H1 (cell line): ENCODE measurements at regions not wholly inside any gene's neighbourhood (a gene's known extent, or its start where the extent isn't known, plus 50 kb on each side); places are given as distances from the start of the nearest gene placed in this dataset.

Experiments used
- CTCF ChIA-PET: fragments of 300-600 bp; sonication (Branson Sonifier 250); formaldehyde crosslinking; loops from one replicate; lab custom pipeline; 2021; ENCODE audit not compliant: partially characterized antibody; lab: Charles Lee
- POLR2A ChIA-PET: fragments of 300-600 bp; sonication (Branson Sonifier 250); formaldehyde crosslinking; loops from one replicate; lab custom pipeline; 2021; ENCODE audit warnings: inconsistent platforms; ENCODE audit not compliant: partially characterized antibody; lab: Charles Lee
- DNase-seq, 2 experiments: peaks; one replicate each; pipeline versions ENCODE4 v3.0.0 to v3.0.0-alpha.2; 2010 to 2022; ENCODE audit warnings: low spot score in 2 of 2, low read depth in 1 of 2, mixed read lengths in 1 of 2
- FAIRE-seq: peaks from 2 replicates; lab custom pipeline; 2011; peaks lifted over from hg19 to GRCh38; lab: Jason Lieb, UNC
- H2AFZ ChIP-seq: 2 replicates; pipeline ENCODE4 v1.8.1; 2012; ENCODE audit warnings: low read length, inconsistent platforms
- H2AK5ac ChIP-seq: 2 replicates; pipeline ENCODE4 v1.6.1; 2013; ENCODE audit warnings: low read depth, low read length
- H2BK120ac ChIP-seq: replicated peaks from 2 replicates; pipeline ENCODE3; 2013; ENCODE audit warnings: low read depth, low read length, inconsistent platforms
- H2BK12ac ChIP-seq: 2 replicates; pipeline ENCODE4 v1.6.1; 2013; ENCODE audit warnings: low read depth, low read length
- H2BK15ac ChIP-seq: 2 replicates; pipeline ENCODE4 v1.6.1; 2013; ENCODE audit warnings: low read length
- H2BK20ac ChIP-seq: 2 replicates; pipeline ENCODE4 v1.6.1; 2013; ENCODE audit warnings: low read length
- H2BK5ac ChIP-seq: 2 replicates; pipeline ENCODE4 v1.6.1; 2013; ENCODE audit warnings: low read depth, low read length
- H3K14ac ChIP-seq: 2 replicates; pipeline ENCODE4 v1.6.1; 2013; ENCODE audit warnings: inconsistent platforms; ENCODE audit not compliant: insufficient read length
- H3K18ac ChIP-seq: 2 replicates; pipeline ENCODE4 v1.6.1; 2013; ENCODE audit warnings: low read length; ENCODE audit errors: extremely low read depth
- H3K23ac ChIP-seq: 2 replicates; pipeline ENCODE4 v1.6.1; 2013; ENCODE audit warnings: inconsistent platforms; ENCODE audit not compliant: insufficient read length
- H3K23me2 ChIP-seq: 2 replicates; pipeline ENCODE4 v1.6.1; 2013; ENCODE audit warnings: low read depth, low read length
- H3K27ac ChIP-seq: 2 replicates; pipeline ENCODE4 v1.6.1; 2011; ENCODE audit warnings: low read depth, low read length, inconsistent platforms
- H3K27me3 ChIP-seq, 4 experiments: replicated peaks in 1 of 4; 1 replicate in 1 of 4; 2 replicates in 3 of 4; pipeline versions ENCODE4 v1.6.1 to v1.8.1; 2011 to 2013; ENCODE audit warnings: low read length in 3 of 4, mild to moderate bottlenecking in 3 of 4, inconsistent platforms in 2 of 4, mixed read lengths in 2 of 4, moderate library complexity in 1 of 4; ENCODE audit not compliant: control insufficient read depth in 3 of 4, insufficient read depth in 3 of 4; ENCODE audit errors: extremely low read depth in 1 of 4
- H3K36me3 ChIP-seq, 4 experiments: 2 replicates each; pipeline versions ENCODE4 v1.6.1 to v1.8.1; 2011 to 2013; ENCODE audit warnings: mild to moderate bottlenecking in 4 of 4, low read length in 3 of 4, moderate library complexity in 2 of 4, control low read depth in 1 of 4, inconsistent platforms in 1 of 4; ENCODE audit not compliant: insufficient read depth in 4 of 4, control insufficient read depth in 2 of 4
- H3K4ac ChIP-seq: replicated peaks from 2 replicates; pipeline ENCODE3; 2013; ENCODE audit warnings: low read length, low read depth, mixed read lengths, inconsistent platforms; ENCODE audit not compliant: insufficient read length
- H3K4me1 ChIP-seq, 4 experiments: replicated peaks in 1 of 4; 1 replicate in 1 of 4; 2 replicates in 3 of 4; pipeline versions ENCODE4 v1.6.1 to v1.8.1; 2011 to 2013; ENCODE audit warnings: low read length in 3 of 4, inconsistent platforms in 2 of 4, mixed read lengths in 1 of 4; ENCODE audit not compliant: insufficient read depth in 4 of 4, control insufficient read depth in 3 of 4
- H3K4me2 ChIP-seq, 2 experiments: 2 replicates each; pipeline versions ENCODE4 v1.6.1 to v1.8.1; 2011 to 2013; ENCODE audit warnings: low read depth in 2 of 2, low read length in 2 of 2, control low read depth in 1 of 2, inconsistent platforms in 1 of 2, mild to moderate bottlenecking in 1 of 2; ENCODE audit not compliant: insufficient read depth in 1 of 2
- H3K4me3 ChIP-seq, 4 experiments: fragments of 200-600, 300-600 bp in 1 of 4; sonication (generic), shearing (Covaris generic), sonication (Bioruptor Twin) in 1 of 4; 2 replicates each; pipeline versions ENCODE4 v1.5.1 to v1.8.1; 2011 to 2016; ENCODE audit warnings: low read length in 4 of 4, low read depth in 3 of 4, control low read depth in 2 of 4, inconsistent platforms in 2 of 4, mild to moderate bottlenecking in 2 of 4, mixed read lengths in 1 of 4, moderate library complexity in 1 of 4; ENCODE audit not compliant: insufficient read depth in 2 of 4; ENCODE audit errors: extremely low read depth in 1 of 4
- H3K56ac ChIP-seq: replicated peaks from 2 replicates; pipeline ENCODE3; 2013; ENCODE audit warnings: low read depth, mild to moderate bottlenecking, mixed read lengths, low read length, inconsistent platforms; ENCODE audit not compliant: insufficient read length
- H3K79me1 ChIP-seq: 2 replicates; pipeline ENCODE4 v1.6.1; 2013; ENCODE audit warnings: low read depth, low read length, control low read depth
- H3K79me2 ChIP-seq, 2 experiments: 2 replicates each; pipeline versions ENCODE4 v1.6.1 to v1.8.1; 2012 to 2013; ENCODE audit warnings: low read length in 2 of 2, mild to moderate bottlenecking in 2 of 2, inconsistent platforms in 1 of 2; ENCODE audit not compliant: insufficient read depth in 2 of 2, control insufficient read depth in 1 of 2
- H3K9ac ChIP-seq, 4 experiments: replicated peaks in 1 of 4; 1 replicate in 1 of 4; 2 replicates in 3 of 4; pipeline versions ENCODE4 v1.6.1 to v1.8.1; 2011 to 2013; ENCODE audit warnings: low read depth in 3 of 4, low read length in 3 of 4, control low read depth in 2 of 4, mild to moderate bottlenecking in 2 of 4, moderate library complexity in 2 of 4, inconsistent platforms in 1 of 4; ENCODE audit errors: extremely low read depth in 1 of 4
- H3K9me3 ChIP-seq, 2 experiments: 2 replicates each; pipeline versions ENCODE4 v1.6.1 to v1.8.1; 2012 to 2013; ENCODE audit warnings: mild to moderate bottlenecking in 2 of 2, moderate library complexity in 2 of 2, control low read depth in 1 of 2, inconsistent platforms in 1 of 2, low read depth in 1 of 2, low read length in 1 of 2, mixed read lengths in 1 of 2; ENCODE audit not compliant: insufficient read depth in 2 of 2
- H4K20me1 ChIP-seq, 2 experiments: replicated peaks in 1 of 2; 2 replicates each; pipeline versions ENCODE3 to v1.8.1; 2011 to 2013; ENCODE audit warnings: inconsistent platforms in 2 of 2, low read length in 2 of 2, mild to moderate bottlenecking in 1 of 2; ENCODE audit not compliant: insufficient read depth in 2 of 2, control insufficient read depth in 1 of 2
- H4K5ac ChIP-seq: 2 replicates; pipeline ENCODE4 v1.6.1; 2013; ENCODE audit warnings: low read length, low read depth, mixed read lengths, inconsistent platforms; ENCODE audit not compliant: insufficient read length
- H4K8ac ChIP-seq: 2 replicates; pipeline ENCODE4 v1.8.0; 2013; ENCODE audit warnings: mild to moderate bottlenecking, moderate library complexity, low read length, inconsistent platforms; ENCODE audit not compliant: insufficient read depth; ENCODE audit errors: extremely low read depth
- H4K91ac ChIP-seq: replicated peaks from 2 replicates; pipeline ENCODE3; 2013; ENCODE audit warnings: low read length, mixed read lengths, inconsistent platforms; ENCODE audit not compliant: insufficient read length
- CTBP2 ChIP-seq: IDR thresholded peaks from 2 replicates; pipeline ENCODE4 v1.7.0; 2011; ENCODE audit warnings: borderline replicate concordance, mild to moderate bottlenecking, moderate library complexity, mixed read lengths, low read length; ENCODE audit not compliant: insufficient read depth, insufficient read length
- EZH2 ChIP-seq: fragments of 200-600 bp; sonication (generic); IDR thresholded peaks from 2 replicates; pipeline ENCODE4 v1.7.1; 2012; ENCODE audit warnings: low read depth, mild to moderate bottlenecking, moderate library complexity, low read length, inconsistent platforms; ENCODE audit not compliant: severe bottlenecking
- GTF2F1 ChIP-seq: IDR thresholded peaks from 2 replicates; pipeline ENCODE4 v1.6.1; 2012; ENCODE audit warnings: low read depth, low read length, improper control_type of control experiment, borderline replicate concordance
- KDM5A ChIP-seq: fragments of 200-600 bp; IDR thresholded peaks from 2 replicates; pipeline ENCODE4 v1.7.1; 2012; ENCODE audit warnings: mild to moderate bottlenecking, low read length, inconsistent platforms, mixed read lengths
- NRF1 ChIP-seq: IDR thresholded peaks from 2 replicates; pipeline ENCODE4 v1.6.1; 2011; ENCODE audit warnings: mild to moderate bottlenecking, low read depth, low read length, improper control_type of control experiment
- SIX5 ChIP-seq: IDR thresholded peaks from 2 replicates; pipeline ENCODE4 v1.6.1; 2011; ENCODE audit warnings: mild to moderate bottlenecking, low read depth, low read length
- TAF7 ChIP-seq: optimal IDR thresholded peaks from 2 replicates; pipeline ENCODE3; 2011; ENCODE audit warnings: low read depth, mild to moderate bottlenecking, inconsistent platforms, low read length, moderate library complexity, borderline replicate concordance
- ZNF274 ChIP-seq: IDR thresholded peaks from 2 replicates; pipeline ENCODE4 v1.7.0; 2012; ENCODE audit warnings: low read length, borderline replicate concordance; ENCODE audit errors: extremely low read depth
- WGBS, 2 experiments: shearing (Covaris generic) in 1 of 2; methylation state at CpG; one replicate each; pipeline versions ENCODE4 v1.1.6 to v1.1.7; 2013 to 2015; ENCODE audit warnings: low lambda C conversion rate in 2 of 2, mixed read lengths in 2 of 2, inconsistent platforms in 1 of 2, low coverage in 1 of 2, missing lambda C conversion rate in 1 of 2; ENCODE audit not compliant: insufficient replicate concordance in 2 of 2, insufficient coverage in 1 of 2, insufficient read length in 1 of 2; ENCODE audit errors: extremely low coverage in 1 of 2, missing lambda C conversion rate in 1 of 2; 5-methylcytosine and 5-hydroxymethylcytosine counted together
- TF ChIP-seq, protein P1 (sequence below): IDR thresholded peaks from 2 replicates; pipeline ENCODE4 v1.6.1; 2011; ENCODE audit warnings: low read length, improper control_type of control experiment
- TF ChIP-seq, protein P2 (sequence below): IDR thresholded peaks from 2 replicates; pipeline ENCODE4 v1.6.1; 2012; ENCODE audit warnings: inconsistent platforms

DNA sequence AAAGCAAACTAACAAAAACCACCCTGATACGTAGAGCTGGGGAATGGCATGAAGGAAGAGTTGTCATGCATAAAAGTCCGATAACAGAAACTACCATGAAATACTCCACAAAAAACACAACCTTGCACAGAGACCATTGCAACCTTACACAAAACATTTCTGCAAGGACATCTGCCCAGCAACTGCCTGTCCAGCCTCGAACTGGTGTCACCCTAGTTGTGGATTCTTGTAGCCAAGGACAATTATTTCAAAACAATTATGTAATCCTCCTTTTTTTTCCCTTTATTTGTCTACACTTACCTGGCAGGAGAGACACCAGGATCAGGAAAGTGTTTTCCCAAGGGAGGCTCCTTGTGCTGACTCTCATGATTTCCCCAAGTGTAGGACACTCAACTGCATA is 232.5 kb upstream of the SYNDIG1 start:
- Histone ChIP-seq H2AK5ac (no peak overlapping the region), H3K9ac (no peak overlapping the region), H2BK5ac (no peak overlapping the region), H3K56ac (no peak overlapping the region), H2BK120ac (no peak overlapping the region), H3K4me1 (peaks cover 0 to 2% (median 0%) of the 10 kb centered on the region in 4 experiments; a peak in 1 of 7 replicates), H4K5ac (no peak overlapping the region), H2AFZ (no peak overlapping the region), H3K4me3 (no peak overlapping the region), H4K91ac (no peak overlapping the region), H3K79me1 (no peaks in the 10 kb centered on the region), H3K9me3 (no peaks in the 10 kb centered on the region), H3K27ac (no peak overlapping the region), H3K79me2 (no peaks in the 10 kb centered on the region), H2BK12ac (no peak overlapping the region), H4K20me1 (no peaks in the 10 kb centered on the region), H3K36me3 (no peaks in the 10 kb centered on the region), H2BK15ac (no peak overlapping the region), H4K8ac (no peak overlapping the region), H3K4ac (no peak overlapping the region), H3K14ac (no peak overlapping the region), H3K4me2 (no peak overlapping the region), H3K27me3 (no peaks in the 10 kb centered on the region), H3K18ac (no peak overlapping the region), H2BK20ac (no peak overlapping the region), H3K23me2 (no peaks in the 10 kb centered on the region; the same call in 1 of the 2 replicates), H3K23ac (no peak overlapping the region)
- ChIA-PET POLR2A (no interaction called here), CTCF (interaction anchor here (1.3 kb wide), 1 partner anchor 12 kb away, joined by 3 read pairs; no protein-coding TSS in a partner anchor)
- 83% methylated on average over 3 of the region's 3 CpGs; no CpG with 5 or more reads in 1 of the 2 experiments for WGBS, 2 experiments
- DNase-seq (no peak), FAIRE-seq (no peak)
- TF ChIP-seq KDM5A = no peak
- TF ChIP-seq TAF7 = no peak
- TF ChIP-seq SIX5 = no peak
- TF ChIP-seq, protein P1, sequence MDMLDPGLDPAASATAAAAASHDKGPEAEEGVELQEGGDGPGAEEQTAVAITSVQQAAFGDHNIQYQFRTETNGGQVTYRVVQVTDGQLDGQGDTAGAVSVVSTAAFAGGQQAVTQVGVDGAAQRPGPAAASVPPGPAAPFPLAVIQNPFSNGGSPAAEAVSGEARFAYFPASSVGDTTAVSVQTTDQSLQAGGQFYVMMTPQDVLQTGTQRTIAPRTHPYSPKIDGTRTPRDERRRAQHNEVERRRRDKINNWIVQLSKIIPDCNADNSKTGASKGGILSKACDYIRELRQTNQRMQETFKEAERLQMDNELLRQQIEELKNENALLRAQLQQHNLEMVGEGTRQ = no peak
- TF ChIP-seq EZH2 = no peak
- no peak for TF ChIP-seq CTBP2
- no peak for TF ChIP-seq NRF1
- TF ChIP-seq GTF2F1 = no peak
- no peak for TF ChIP-seq ZNF274
- TF ChIP-seq, protein P2, sequence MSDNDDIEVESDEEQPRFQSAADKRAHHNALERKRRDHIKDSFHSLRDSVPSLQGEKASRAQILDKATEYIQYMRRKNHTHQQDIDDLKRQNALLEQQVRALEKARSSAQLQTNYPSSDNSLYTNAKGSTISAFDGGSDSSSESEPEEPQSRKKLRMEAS = no peak
